Ascending aorta (tissue), 2 donors: ENCODE measurements at regions not wholly inside any gene's neighbourhood (a gene's known extent, or its start where the extent isn't known, plus 50 kb on each side); places are given as distances from the start of the nearest gene placed in this dataset.

Source experiments
- DNase-seq, 2 donors: peaks; one replicate each; pipeline ENCODE4 v3.0.0-alpha.2; 2019; ENCODE audit warnings: low spot score in 2 of 2
- H3K27ac ChIP-seq, 2 donors: fragments of 200-600 bp; sonication (generic); one replicate each; pipeline ENCODE4 v1.5.1; 2016 to 2017; ENCODE audit warnings: mild to moderate bottlenecking in 1 of 2
- H3K27me3 ChIP-seq: fragments of 200-600 bp; sonication (generic); one replicate; pipeline ENCODE4 v1.5.1; 2017
- H3K36me3 ChIP-seq, 2 donors: fragments of 200-600 bp; sonication (generic); one replicate each; pipeline ENCODE4 v1.5.1; 2016
- H3K4me1 ChIP-seq, 2 donors: fragments of 200-600 bp; sonication (generic); one replicate each; pipeline ENCODE4 v1.5.1; 2016 to 2017; ENCODE audit warnings: mild to moderate bottlenecking in 1 of 2
- H3K4me3 ChIP-seq, 2 donors: fragments of 200-600 bp; sonication (generic); one replicate each; pipeline ENCODE4 v1.5.1; 2016 to 2017; ENCODE audit warnings: mild to moderate bottlenecking in 1 of 2
- H3K9me3 ChIP-seq, 2 donors: fragments of 200-600 bp; sonication (generic); one replicate each; pipeline ENCODE4 v1.5.1; 2016
- intact Hi-C: fragments of 100-400 bp; cut with DNase I; formaldehyde crosslinking; loops from one replicate; pipeline ENCODE4 v1.15.1; 2023
- TF ChIP-seq, protein P1 (sequence below), 3 experiments: fragments of 200-600 bp in 2 of 3; fragments of 450-650 bp in 1 of 3; sonication (generic) in 2 of 3; IDR thresholded peaks; one replicate each; pipeline ENCODE4 v1.5.1; 2016 to 2019; ENCODE audit warnings: antibody characterized with exemption in 3 of 3, mild to moderate bottlenecking in 1 of 3, moderate library complexity in 1 of 3

DNA sequence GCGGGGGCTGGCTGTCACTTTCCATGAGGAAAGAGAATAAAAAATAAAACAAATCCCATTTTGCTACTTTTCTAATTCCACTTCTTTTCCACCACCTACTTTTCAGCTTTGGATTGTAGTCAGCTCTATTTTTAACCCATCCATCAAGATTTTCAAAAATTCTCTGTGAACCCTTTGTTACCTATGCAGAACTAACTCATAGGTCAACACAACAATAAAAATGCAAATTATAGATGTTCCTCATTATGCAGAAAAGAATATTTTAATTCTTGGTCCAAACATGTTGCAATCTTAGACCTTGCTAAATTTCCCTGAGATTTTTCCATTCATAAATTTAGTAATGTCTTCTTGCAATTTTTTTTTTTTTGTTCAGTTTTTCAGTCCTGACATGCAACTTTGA is 454.5 kb downstream of the ADAMTS20 start:
- H3K36me3 ChIP-seq, result no peaks in the 10 kb centered on the region
- TF ChIP-seq, protein P1, sequence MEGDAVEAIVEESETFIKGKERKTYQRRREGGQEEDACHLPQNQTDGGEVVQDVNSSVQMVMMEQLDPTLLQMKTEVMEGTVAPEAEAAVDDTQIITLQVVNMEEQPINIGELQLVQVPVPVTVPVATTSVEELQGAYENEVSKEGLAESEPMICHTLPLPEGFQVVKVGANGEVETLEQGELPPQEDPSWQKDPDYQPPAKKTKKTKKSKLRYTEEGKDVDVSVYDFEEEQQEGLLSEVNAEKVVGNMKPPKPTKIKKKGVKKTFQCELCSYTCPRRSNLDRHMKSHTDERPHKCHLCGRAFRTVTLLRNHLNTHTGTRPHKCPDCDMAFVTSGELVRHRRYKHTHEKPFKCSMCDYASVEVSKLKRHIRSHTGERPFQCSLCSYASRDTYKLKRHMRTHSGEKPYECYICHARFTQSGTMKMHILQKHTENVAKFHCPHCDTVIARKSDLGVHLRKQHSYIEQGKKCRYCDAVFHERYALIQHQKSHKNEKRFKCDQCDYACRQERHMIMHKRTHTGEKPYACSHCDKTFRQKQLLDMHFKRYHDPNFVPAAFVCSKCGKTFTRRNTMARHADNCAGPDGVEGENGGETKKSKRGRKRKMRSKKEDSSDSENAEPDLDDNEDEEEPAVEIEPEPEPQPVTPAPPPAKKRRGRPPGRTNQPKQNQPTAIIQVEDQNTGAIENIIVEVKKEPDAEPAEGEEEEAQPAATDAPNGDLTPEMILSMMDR (IDR thresholded peaks at IDR 0.05), result no peak
- H3K27me3 ChIP-seq, result no peaks in the 10 kb centered on the region
- no peak overlapping the region for H3K27ac ChIP-seq
- no peak overlapping the region for H3K4me3 ChIP-seq
- intact Hi-C loops, result no loop called here
- no peak for DNase-seq
- no peaks in the 10 kb centered on the region for H3K9me3 ChIP-seq
- H3K4me1 ChIP-seq, result no peaks in the 10 kb centered on the region

DNA sequence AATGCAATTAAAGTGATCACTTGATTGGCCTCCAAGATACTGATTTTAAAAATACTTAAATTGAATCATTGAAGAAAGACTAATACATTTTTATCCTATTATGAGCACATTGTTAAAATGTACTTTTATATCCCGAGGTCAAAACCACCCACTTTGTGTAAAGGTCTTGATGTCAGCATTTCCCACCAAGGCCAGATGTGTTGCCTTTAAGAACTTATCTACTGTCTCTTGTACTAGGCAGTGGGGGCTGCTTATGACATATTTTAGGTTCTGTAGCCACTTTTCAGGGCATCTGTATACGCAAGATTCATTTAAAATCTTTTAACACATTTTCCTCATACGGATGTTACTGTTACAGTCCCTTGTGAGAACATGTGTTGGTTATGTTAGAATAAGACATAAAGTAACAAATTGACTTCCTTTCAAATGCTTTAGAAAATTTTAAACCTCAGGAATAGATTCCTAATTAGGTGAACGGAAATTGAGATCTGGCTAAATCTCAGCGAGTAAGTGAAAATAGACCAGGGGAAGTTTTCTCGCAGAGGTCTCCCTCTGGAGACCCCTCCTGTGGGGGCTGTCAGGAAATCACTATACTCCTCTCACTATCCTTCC is 456.2 kb downstream of the ADAMTS20 start:
- H3K27me3 ChIP-seq, result no peaks in the 10 kb centered on the region
- no peak overlapping the region for H3K4me3 ChIP-seq
- no peak for DNase-seq
- TF ChIP-seq, protein P1 (IDR thresholded peaks at IDR 0.05), result no peak
- H3K9me3 ChIP-seq, result no peaks in the 10 kb centered on the region
- intact Hi-C loops, result no loop called here
- no peak overlapping the region for H3K27ac ChIP-seq
- no peaks in the 10 kb centered on the region for H3K36me3 ChIP-seq
- no peaks in the 10 kb centered on the region for H3K4me1 ChIP-seq

DNA sequence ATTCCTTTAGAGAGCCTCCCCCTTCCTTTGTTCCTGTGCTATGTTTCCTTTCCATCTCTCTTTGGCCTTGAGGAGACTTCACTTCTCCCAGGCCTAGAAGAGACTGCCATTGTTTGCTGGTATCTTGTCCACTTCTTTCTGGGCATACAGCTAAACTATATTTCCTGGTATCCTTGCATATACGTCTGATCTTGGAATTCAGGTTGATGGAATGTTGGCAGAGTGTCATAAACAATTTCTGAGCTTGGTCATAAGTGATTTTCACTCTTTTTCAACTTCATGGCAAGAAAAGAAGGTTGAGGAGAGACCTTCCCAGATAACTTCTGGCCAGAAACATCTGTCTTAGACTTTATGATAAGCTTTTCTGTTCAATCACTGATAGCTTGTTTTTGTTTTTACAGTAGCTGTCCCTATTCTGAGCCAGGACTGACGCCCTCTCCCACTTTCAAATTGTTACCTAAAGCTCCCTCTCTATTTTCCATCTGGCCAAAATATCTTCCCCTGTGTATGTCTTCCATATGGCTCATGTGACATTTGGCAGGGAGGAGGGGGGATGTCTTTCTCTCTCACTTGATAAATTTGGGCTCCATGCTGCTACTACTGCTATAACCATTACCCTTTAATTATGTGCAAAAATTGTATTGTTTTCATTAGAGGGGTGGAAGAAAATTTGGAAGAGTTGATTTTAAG is 457.0 kb downstream of the ADAMTS20 start:
- Histone ChIP-seq H3K9me3 (no peaks in the 10 kb centered on the region), H3K27me3 (no peaks in the 10 kb centered on the region)
- TF ChIP-seq, protein P1 (IDR thresholded peaks at IDR 0.05), result no peak

DNA sequence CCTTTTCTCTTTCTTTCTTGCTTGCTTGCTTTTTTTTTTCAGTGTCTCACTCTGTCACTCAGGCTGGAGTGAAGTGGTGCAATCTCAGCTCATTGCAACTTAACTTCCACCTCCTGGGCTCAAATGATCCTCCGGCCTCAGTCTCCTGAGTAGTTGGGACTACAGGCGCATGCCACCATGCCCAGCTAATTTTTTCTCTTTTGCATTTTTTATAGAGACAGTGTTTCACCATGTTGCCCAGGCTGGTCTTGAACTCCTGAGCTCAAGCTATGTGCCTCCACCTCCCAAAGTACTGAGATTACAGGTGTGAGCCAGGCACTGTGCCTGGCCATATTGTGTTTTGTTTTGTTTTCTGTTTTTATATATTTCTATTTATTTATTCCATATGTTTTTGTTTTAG is 461.0 kb downstream of the ADAMTS20 start:
- intact Hi-C loops, result no loop called here
- TF ChIP-seq, protein P1 (IDR thresholded peaks at IDR 0.05), result no peak
- no peak overlapping the region for H3K27ac ChIP-seq

More for the DNA sequence above, 457.0 kb downstream of the ADAMTS20 start:
- H3K4me1 ChIP-seq, result no peaks in the 10 kb centered on the region
- intact Hi-C loops, result no loop called here
- no peak overlapping the region for H3K4me3 ChIP-seq
- H3K36me3 ChIP-seq, result no peaks in the 10 kb centered on the region
- no peak for DNase-seq
- H3K27ac ChIP-seq, result no peak overlapping the region

DNA sequence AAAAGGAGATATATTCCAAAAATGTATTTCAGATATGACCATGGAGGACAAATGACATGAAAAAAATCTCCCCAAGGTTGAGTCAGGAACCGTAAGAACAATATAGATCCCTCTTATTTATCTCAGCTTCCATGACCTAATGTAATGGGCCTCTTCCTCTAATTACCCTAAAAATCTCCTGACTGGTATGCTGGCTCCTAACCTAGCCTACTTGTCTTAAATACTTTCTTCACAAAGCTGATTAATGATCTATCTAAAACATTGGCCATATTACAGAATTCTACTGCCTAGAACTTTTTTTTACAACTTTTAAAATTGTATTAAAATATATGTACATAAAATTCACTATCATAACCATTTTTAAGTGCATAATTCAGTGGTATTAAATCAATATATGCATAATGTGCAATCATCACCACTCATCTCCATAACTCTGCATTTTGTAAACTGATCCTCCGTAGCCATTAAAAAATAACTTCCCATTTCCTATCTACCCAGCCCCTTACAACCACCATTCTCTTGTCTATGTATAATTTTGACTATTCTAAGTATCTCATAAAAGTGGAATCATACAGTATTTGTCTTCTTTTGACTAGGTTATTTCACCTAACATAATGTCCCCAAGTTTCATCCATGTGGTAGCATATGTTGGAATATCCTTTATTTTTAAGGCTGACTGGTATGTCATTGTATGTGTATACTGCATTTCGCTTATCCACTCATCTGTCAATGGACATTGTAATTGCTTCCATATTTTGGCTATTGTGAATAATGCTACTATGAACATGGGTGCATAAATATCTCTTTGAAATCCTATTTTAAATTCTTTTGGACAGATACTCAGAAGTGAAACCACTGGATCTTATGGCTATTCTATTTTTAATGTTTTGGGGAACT is 464.6 kb downstream of the ADAMTS20 start:
- H3K27me3 ChIP-seq, result no peaks in the 10 kb centered on the region
- no peaks in the 10 kb centered on the region for H3K36me3 ChIP-seq
- no peaks in the 10 kb centered on the region for H3K9me3 ChIP-seq
- intact Hi-C loops, result no loop called here
- TF ChIP-seq, protein P1 (IDR thresholded peaks at IDR 0.05), result no peak
- H3K4me3 ChIP-seq, result no peak overlapping the region
- no peaks in the 10 kb centered on the region for H3K4me1 ChIP-seq
- H3K27ac ChIP-seq, result no peak overlapping the region
- DNase-seq, result no peak

More for the DNA sequence above, 461.0 kb downstream of the ADAMTS20 start:
- Histone ChIP-seq H3K4me3 (no peak overlapping the region), H3K9me3 (no peaks in the 10 kb centered on the region), H3K4me1 (no peaks in the 10 kb centered on the region), H3K36me3 (no peaks in the 10 kb centered on the region), H3K27me3 (no peaks in the 10 kb centered on the region)
- no peak for DNase-seq
